HepG2 (cell line): ENCODE measurements at regions not wholly inside any gene's neighbourhood (a gene's known extent, or its start where the extent isn't known, plus 50 kb on each side); places are given as distances from the start of the nearest gene placed in this dataset.
A peak's percentile ranks its signal among the peaks of the same experiment; 100 is the strongest.

Source experiments
- BRCA1 ChIP-seq: sonication (generic); formaldehyde crosslinking; IDR thresholded peaks from 2 replicates; pipeline ENCODE4 v1.4.0; 2020; ENCODE audit warnings: missing genetic modification reagents
- CREB1 ChIP-seq, 2 experiments: fragments of 450-650 bp in 1 of 2; IDR thresholded peaks; 2 replicates each; pipeline ENCODE4 v1.6.1; 2016 to 2017; ENCODE audit warnings: control low read depth in 1 of 2, mild to moderate bottlenecking in 1 of 2, missing compliant biosample characterization in 1 of 2, missing genetic modification characterization in 1 of 2
- GATAD2A ChIP-seq: IDR thresholded peaks from 2 replicates; pipeline ENCODE4 v1.6.1; 2016
- GPBP1L1 ChIP-seq: sonication (generic); formaldehyde crosslinking; IDR thresholded peaks from 2 replicates; pipeline ENCODE4 v1.5.0; 2020; ENCODE audit warnings: mild to moderate bottlenecking, missing genetic modification reagents
- HBP1 ChIP-seq: IDR thresholded peaks from 2 replicates; pipeline ENCODE4 v1.6.1; 2016; ENCODE audit warnings: low read depth, control low read depth
- HES4 ChIP-seq: sonication (generic); formaldehyde crosslinking; IDR thresholded peaks from 2 replicates; pipeline ENCODE4 v1.9.0; 2021; ENCODE audit warnings: mild to moderate bottlenecking, missing genetic modification reagents, borderline replicate concordance
- MAZ ChIP-seq, 2 experiments: sonication (generic) in 1 of 2; formaldehyde crosslinking in 1 of 2; IDR thresholded peaks; 2 replicates each; pipeline versions ENCODE4 v1.5.0 to v1.6.1; 2012 to 2020; ENCODE audit warnings: low read depth in 2 of 2, mild to moderate bottlenecking in 2 of 2, borderline replicate concordance in 1 of 2, improper control_type of control experiment in 1 of 2, low read length in 1 of 2, missing genetic modification reagents in 1 of 2, moderate library complexity in 1 of 2
- NFYB ChIP-seq: sonication (generic); formaldehyde crosslinking; IDR thresholded peaks from 2 replicates; pipeline ENCODE4 v1.4.0; 2020; ENCODE audit warnings: missing genetic modification reagents
- ONECUT2 ChIP-seq: sonication (generic); formaldehyde crosslinking; IDR thresholded peaks from 2 replicates; pipeline ENCODE4 v1.4.0; 2020; ENCODE audit warnings: missing genetic modification reagents
- SCMH1 ChIP-seq: sonication (generic); formaldehyde crosslinking; IDR thresholded peaks from 2 replicates; pipeline ENCODE4 v1.9.0; 2021; ENCODE audit warnings: missing genetic modification reagents, mild to moderate bottlenecking, borderline replicate concordance
- TSC22D2 ChIP-seq: sonication (generic); formaldehyde crosslinking; IDR thresholded peaks from 2 replicates; pipeline ENCODE4 v1.5.1; 2020; ENCODE audit warnings: missing genetic modification reagents, mild to moderate bottlenecking, borderline replicate concordance
- ZBED4 ChIP-seq: sonication (generic); formaldehyde crosslinking; IDR thresholded peaks from 2 replicates; pipeline ENCODE4 v1.4.0; 2020; ENCODE audit warnings: missing genetic modification reagents, borderline replicate concordance
- ZBTB25 ChIP-seq: IDR thresholded peaks from 2 replicates; pipeline ENCODE4 v1.6.1; 2018; ENCODE audit warnings: missing genetic modification reagents
- ZC3H13 ChIP-seq: sonication (generic); formaldehyde crosslinking; IDR thresholded peaks from 2 replicates; pipeline ENCODE4 v1.8.1; 2023; ENCODE audit warnings: mild to moderate bottlenecking, missing genetic modification reagents, moderate library complexity
- ZEB1 ChIP-seq: IDR thresholded peaks from 2 replicates; pipeline ENCODE4 v1.6.1; 2012; ENCODE audit warnings: mild to moderate bottlenecking, low read depth, inconsistent platforms; ENCODE audit not compliant: insufficient replicate concordance
- ZNF326 ChIP-seq: sonication (generic); formaldehyde crosslinking; IDR thresholded peaks from 2 replicates; pipeline ENCODE4 v1.4.0; 2020; ENCODE audit warnings: missing genetic modification reagents, borderline replicate concordance
- ZNF441 ChIP-seq: sonication (generic); formaldehyde crosslinking; IDR thresholded peaks from 2 replicates; pipeline ENCODE4 v1.7.0; 2021; ENCODE audit warnings: missing genetic modification reagents, borderline replicate concordance
- ZNF451 ChIP-seq: sonication (generic); formaldehyde crosslinking; IDR thresholded peaks from 2 replicates; pipeline ENCODE4 v1.5.0; 2020; ENCODE audit warnings: mild to moderate bottlenecking, missing genetic modification reagents
- ZNF615 ChIP-seq: sonication (generic); formaldehyde crosslinking; IDR thresholded peaks from 2 replicates; pipeline ENCODE4 v1.5.0; 2020; ENCODE audit warnings: mild to moderate bottlenecking, missing genetic modification reagents, borderline replicate concordance
- ZNF713 ChIP-seq: sonication (generic); formaldehyde crosslinking; IDR thresholded peaks from 2 replicates; pipeline ENCODE4 v1.4.0; 2020; ENCODE audit warnings: mild to moderate bottlenecking, missing genetic modification reagents
- ZNF839 ChIP-seq: sonication (generic); formaldehyde crosslinking; IDR thresholded peaks from 2 replicates; pipeline ENCODE4 v1.4.0; 2020; ENCODE audit warnings: missing genetic modification reagents, mild to moderate bottlenecking, borderline replicate concordance

GRCh38 chr3:164852866-164853265 is 225.4 kb downstream of the SI start (continued):
- TF ChIP-seq ONECUT2 (no peak), ZNF713 (CRISPR knock-in tag) (no peak), SCMH1 (CRISPR knock-in tag) (no peak), MAZ (IDR thresholded peaks at IDR 0.05; ENCODE audit: borderline replicate concordance, low read depth, low read length) (no peak), MAZ (CRISPR knock-in tag; IDR thresholded peaks at IDR 0.05; ENCODE audit: low read depth) (no peak), GATAD2A (CRISPR knock-in tag) (peak; percentile 71), CREB1 (IDR thresholded peaks at IDR 0.05) (no peak), CREB1 (CRISPR knock-in tag; IDR thresholded peaks at IDR 0.05) (no peak), ZEB1 (no peak), HBP1 (no peak), ZNF451 (no peak), ZNF326 (no peak), ZNF839 (no peak), NFYB (CRISPR knock-in tag) (no peak), ZBTB25 (CRISPR knock-in tag) (no peak), ZBED4 (CRISPR knock-in tag) (no peak), TSC22D2 (CRISPR knock-in tag) (no peak), ZC3H13 (CRISPR knock-in tag) (no peak), HES4 (CRISPR knock-in tag) (no peak), BRCA1 (CRISPR knock-in tag) (no peak), ZNF441 (CRISPR knock-in tag) (no peak), ZNF615 (CRISPR knock-in tag) (no peak), GPBP1L1 (CRISPR knock-in tag) (no peak)
